Neural crest cell (in vitro differentiated cells): ENCODE measurements at regions not wholly inside any gene's neighbourhood (a gene's known extent, or its start where the extent isn't known, plus 50 kb on each side); places are given as distances from the start of the nearest gene placed in this dataset.
"Not testable (repeated sequence)": the region's sequence is repeated elsewhere in the genome, so short reads cannot be mapped to it uniquely, and the experiment has no call there.

Source experiments
- DNase-seq: peaks from one replicate; pipeline ENCODE4 v3.0.0; 2021; ENCODE audit warnings: low read depth, mixed read lengths, low spot score
- H3K27ac Mint-ChIP-seq: one replicate; pipeline ENCODE4 v1.8.0; 2021; ENCODE audit warnings: mild to moderate bottlenecking, mixed read lengths; ENCODE audit not compliant: unreplicated experiment
- H3K27me3 Mint-ChIP-seq: 2 replicates; pipeline ENCODE4 v1.8.0; 2021; ENCODE audit warnings: low read depth, mild to moderate bottlenecking, mixed read lengths
- H3K36me3 Mint-ChIP-seq: 2 replicates; pipeline ENCODE4 v1.8.0; 2021; ENCODE audit warnings: low read depth, mild to moderate bottlenecking, mixed read lengths
- H3K4me1 Mint-ChIP-seq: 2 replicates; pipeline ENCODE4 v1.8.0; 2021; ENCODE audit warnings: mixed read lengths
- H3K4me3 Mint-ChIP-seq: one replicate; pipeline ENCODE4 v1.8.0; 2021; ENCODE audit warnings: mild to moderate bottlenecking, mixed read lengths
- H3K9me3 Mint-ChIP-seq: 2 replicates; pipeline ENCODE4 v1.8.0; 2021; ENCODE audit warnings: mixed read lengths
- CTCF ChIP-seq: fragments of 200-600 bp; sonication (generic); conservative IDR thresholded peaks from 2 replicates; pipeline ENCODE4 v1.5.0; 2021; ENCODE audit warnings: antibody characterized with exemption, mild to moderate bottlenecking

GRCh38 chr16:77113835-77114234, 77.2 kb upstream of the MON1B start:
- H3K36me3 Mint-ChIP-seq: no peaks in the 10 kb centered on the region
- H3K27ac Mint-ChIP-seq: no peak overlapping the region
- H3K4me1 Mint-ChIP-seq: no peaks in the 10 kb centered on the region
- TF ChIP-seq CTCF: no peak
- H3K9me3 Mint-ChIP-seq: no peaks in the 10 kb centered on the region
- H3K4me3 Mint-ChIP-seq: no peak overlapping the region
- no peak for DNase-seq
- peaks cover 4% of the 10 kb centered on the region for H3K27me3 Mint-ChIP-seq

GRCh38 chr16:77114361-77114760, 76.6 kb upstream of the MON1B start:
- H3K36me3 Mint-ChIP-seq, H3K9me3 Mint-ChIP-seq, H3K4me3 Mint-ChIP-seq, H3K4me1 Mint-ChIP-seq, H3K27ac Mint-ChIP-seq, DNase-seq, H3K27me3 Mint-ChIP-seq: not testable (repeated sequence)

GRCh38 chr16:77116856-77117255, 74.1 kb upstream of the MON1B start:
- Mint-ChIP-seq H3K27ac (no peak overlapping the region), H3K9me3 (no peaks in the 10 kb centered on the region), H3K36me3 (no peaks in the 10 kb centered on the region), H3K4me3 (no peak overlapping the region), H3K27me3 (peaks cover 4% of the 10 kb centered on the region), H3K4me1 (peaks cover 7% of the 10 kb centered on the region)
- no peak for DNase-seq
- no peak for TF ChIP-seq CTCF

GRCh38 chr16:77117707-77118106, 73.3 kb upstream of the MON1B start:
- Mint-ChIP-seq H3K27ac (no peak overlapping the region), H3K27me3 (peaks cover 4% of the 10 kb centered on the region), H3K9me3 (no peaks in the 10 kb centered on the region), H3K36me3 (no peaks in the 10 kb centered on the region), H3K4me1 (peaks cover 7% of the 10 kb centered on the region), H3K4me3 (no peak overlapping the region)
- no peak for DNase-seq
- TF ChIP-seq CTCF: no peak

GRCh38 chr16:77131398-77131797, 59.6 kb upstream of the MON1B start:
- Mint-ChIP-seq H3K9me3 (peaks cover 3% of the 10 kb centered on the region), H3K36me3 (peaks cover 3% of the 10 kb centered on the region)
- no peak for TF ChIP-seq CTCF

GRCh38 chr16:77132051-77132618, 58.9 kb upstream of the MON1B start:
- peaks cover 3% of the 10 kb centered on the region for H3K9me3 Mint-ChIP-seq
- peaks cover 3% of the 10 kb centered on the region for H3K27me3 Mint-ChIP-seq
- no peak overlapping the region for H3K4me3 Mint-ChIP-seq
- H3K36me3 Mint-ChIP-seq: peaks cover 3% of the 10 kb centered on the region
- TF ChIP-seq CTCF: no peak
- no peak overlapping the region for H3K27ac Mint-ChIP-seq
- no peaks in the 10 kb centered on the region for H3K4me1 Mint-ChIP-seq
- DNase-seq: no peak

More at GRCh38 chr16:77131398-77131797, 59.6 kb upstream of the MON1B start:
- H3K4me3 Mint-ChIP-seq: no peak overlapping the region
- no peak overlapping the region for H3K27ac Mint-ChIP-seq
- DNase-seq: no peak
- peaks cover 3% of the 10 kb centered on the region for H3K27me3 Mint-ChIP-seq
- no peaks in the 10 kb centered on the region for H3K4me1 Mint-ChIP-seq
